ENCODE measurements at regions not wholly inside any gene's neighbourhood (a gene's known extent, or its start where the extent isn't known, plus 50 kb on each side); places are given as distances from the start of the nearest gene placed in this dataset.

DNA sequence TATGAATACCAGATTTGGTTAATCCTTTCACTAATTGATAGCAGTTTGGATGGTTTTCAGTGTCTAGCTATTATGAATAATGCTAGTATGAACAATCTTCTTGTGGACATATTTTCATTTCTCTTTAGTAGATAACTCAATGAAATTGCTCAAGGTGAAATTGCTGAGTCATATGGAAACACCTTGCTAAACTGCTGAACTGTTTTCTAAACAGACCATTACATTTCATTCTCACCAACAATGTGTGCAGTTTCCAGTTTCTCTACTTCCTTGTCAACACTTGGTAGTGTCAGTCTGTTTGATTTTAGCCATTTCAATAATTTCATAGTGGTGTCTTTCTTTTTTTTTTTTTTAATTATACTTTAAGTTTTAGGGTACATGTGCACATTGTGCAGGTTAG, 250.0 kb downstream of the HRH4 start:
- TF ChIP-seq, protein P1, sequence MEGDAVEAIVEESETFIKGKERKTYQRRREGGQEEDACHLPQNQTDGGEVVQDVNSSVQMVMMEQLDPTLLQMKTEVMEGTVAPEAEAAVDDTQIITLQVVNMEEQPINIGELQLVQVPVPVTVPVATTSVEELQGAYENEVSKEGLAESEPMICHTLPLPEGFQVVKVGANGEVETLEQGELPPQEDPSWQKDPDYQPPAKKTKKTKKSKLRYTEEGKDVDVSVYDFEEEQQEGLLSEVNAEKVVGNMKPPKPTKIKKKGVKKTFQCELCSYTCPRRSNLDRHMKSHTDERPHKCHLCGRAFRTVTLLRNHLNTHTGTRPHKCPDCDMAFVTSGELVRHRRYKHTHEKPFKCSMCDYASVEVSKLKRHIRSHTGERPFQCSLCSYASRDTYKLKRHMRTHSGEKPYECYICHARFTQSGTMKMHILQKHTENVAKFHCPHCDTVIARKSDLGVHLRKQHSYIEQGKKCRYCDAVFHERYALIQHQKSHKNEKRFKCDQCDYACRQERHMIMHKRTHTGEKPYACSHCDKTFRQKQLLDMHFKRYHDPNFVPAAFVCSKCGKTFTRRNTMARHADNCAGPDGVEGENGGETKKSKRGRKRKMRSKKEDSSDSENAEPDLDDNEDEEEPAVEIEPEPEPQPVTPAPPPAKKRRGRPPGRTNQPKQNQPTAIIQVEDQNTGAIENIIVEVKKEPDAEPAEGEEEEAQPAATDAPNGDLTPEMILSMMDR (IDR thresholded peaks at IDR 0.05) = no peak
- Histone ChIP-seq H3K4me1 (ENCODE audit: control insufficient read depth in 1 of 2, low read depth in 2 of 2) (no peaks in the 10 kb centered on the region), H3K27me3 (replicated peaks; ENCODE audit: insufficient read depth) (no peaks in the 10 kb centered on the region), H3K4me3 (no peak overlapping the region), H3K36me3 (no peaks in the 10 kb centered on the region), H3K9me3 (no peaks in the 10 kb centered on the region), H3K27ac (no peak overlapping the region)
- ATAC-seq (ENCODE audit: insufficient number of reproducible peaks, low FRiP score, low read depth) (no peak), DNase-seq (ENCODE audit: low spot score) (no peak)

- H3K27me3 ChIP-seq (replicated peaks; ENCODE audit: insufficient read depth) = no peaks in the 10 kb centered on the region
- no peaks in the 10 kb centered on the region for H3K9me3 ChIP-seq
- H3K36me3 ChIP-seq = no peaks in the 10 kb centered on the region
- no peak overlapping the region for H3K27ac ChIP-seq
- TF ChIP-seq, protein P1 (IDR thresholded peaks at IDR 0.05) = no peak
- H3K4me3 ChIP-seq = no peak overlapping the region
- ATAC-seq (ENCODE audit: insufficient number of reproducible peaks, low FRiP score, low read depth) = no peak
- DNase-seq (ENCODE audit: low spot score) = no peak
- no peaks in the 10 kb centered on the region for H3K4me1 ChIP-seq (ENCODE audit: control insufficient read depth in 1 of 2, low read depth in 2 of 2)
These were observed 259.4 kb downstream of the HRH4 start for GRCh38 chr18:24719791-24720190.

DNA sequence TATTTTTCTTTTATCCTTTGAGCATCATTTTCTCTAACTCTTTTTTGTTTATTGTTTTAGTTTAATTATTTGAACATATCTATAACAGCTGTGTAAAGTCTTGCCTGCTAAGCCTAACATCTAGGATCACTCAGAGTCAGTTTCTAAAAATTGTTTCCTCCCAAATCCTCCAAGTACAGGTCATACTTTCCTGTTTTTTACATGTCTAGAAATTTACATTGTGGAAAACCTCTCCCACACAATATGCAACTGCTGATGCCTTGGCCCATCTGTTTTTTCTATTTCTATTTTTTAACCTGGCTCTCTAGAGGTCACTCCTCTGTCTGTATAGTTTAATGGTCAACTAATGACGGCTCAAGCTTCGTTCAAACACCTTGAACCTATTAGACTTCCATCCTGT, 261.0 kb downstream of the HRH4 start:
- DNase-seq (ENCODE audit: low spot score) (no peak), ATAC-seq (ENCODE audit: insufficient number of reproducible peaks, low FRiP score, low read depth) (no peak)
- no peaks in the 10 kb centered on the region for H3K4me1 ChIP-seq (ENCODE audit: control insufficient read depth in 1 of 2, low read depth in 2 of 2)
- H3K27me3 ChIP-seq (replicated peaks; ENCODE audit: insufficient read depth) = no peaks in the 10 kb centered on the region
- H3K9me3 ChIP-seq = no peaks in the 10 kb centered on the region
- TF ChIP-seq, protein P1 (IDR thresholded peaks at IDR 0.05) = no peak
- H3K27ac ChIP-seq = no peak overlapping the region
- H3K4me3 ChIP-seq = no peak overlapping the region
- no peaks in the 10 kb centered on the region for H3K36me3 ChIP-seq

GRCh38 chr18:24725644-24726415, 265.4 kb downstream of the HRH4 start:
- DNase-seq (ENCODE audit: low spot score) (no peak), ATAC-seq (ENCODE audit: insufficient number of reproducible peaks, low FRiP score, low read depth) (no peak)
- Histone ChIP-seq H3K27me3 (replicated peaks; ENCODE audit: insufficient read depth) (no peaks in the 10 kb centered on the region), H3K9me3 (no peaks in the 10 kb centered on the region), H3K36me3 (no peaks in the 10 kb centered on the region), H3K4me3 (no peak overlapping the region), H3K4me1 (ENCODE audit: control insufficient read depth in 1 of 2, low read depth in 2 of 2) (no peaks in the 10 kb centered on the region), H3K27ac (no peak overlapping the region)
- TF ChIP-seq, protein P1 (IDR thresholded peaks at IDR 0.05) = no peak

DNA sequence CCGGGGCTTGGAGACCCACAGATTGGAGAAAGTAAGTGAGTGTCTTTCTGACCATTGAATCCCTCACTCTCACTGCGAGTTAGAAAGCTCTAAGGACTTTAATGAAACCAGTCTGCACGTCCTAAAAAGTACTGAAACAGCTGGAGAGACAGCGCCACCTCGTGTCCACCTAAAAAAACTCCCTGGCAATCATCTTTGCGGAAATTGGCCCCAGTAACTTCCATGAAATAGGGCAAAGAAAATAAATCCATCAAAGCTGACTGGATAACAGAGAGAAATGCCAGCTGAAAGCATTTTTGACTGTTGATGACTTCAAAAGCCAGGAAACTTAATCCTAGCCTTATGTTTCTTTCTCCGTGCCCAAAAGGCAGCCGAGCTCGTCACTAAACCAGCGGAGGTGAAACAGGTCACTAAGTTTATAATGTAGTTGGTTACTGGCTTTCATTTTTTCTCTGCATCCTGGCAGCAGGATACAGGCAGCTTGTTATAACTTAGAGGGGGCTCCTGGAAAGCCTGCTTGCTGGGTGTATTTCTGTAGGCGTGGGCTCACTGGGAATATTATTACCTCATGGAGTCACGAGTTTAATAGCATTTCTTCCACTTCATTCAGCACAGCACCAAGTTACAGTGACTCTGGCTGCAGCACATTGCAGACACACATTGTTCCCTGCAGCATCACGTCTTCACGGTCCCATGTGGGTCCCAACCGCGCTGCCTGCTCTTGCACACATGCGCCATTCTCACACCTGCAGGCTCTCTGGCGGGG, 266.5 kb downstream of the HRH4 start:
- H3K4me3 ChIP-seq = peak overlapping the region; percentile 68
- no peak overlapping the region for H3K27ac ChIP-seq
- TF ChIP-seq, protein P1 (IDR thresholded peaks at IDR 0.05) = peak; percentile 79
- no peaks in the 10 kb centered on the region for H3K27me3 ChIP-seq (replicated peaks; ENCODE audit: insufficient read depth)
- no peaks in the 10 kb centered on the region for H3K9me3 ChIP-seq
- ATAC-seq (ENCODE audit: insufficient number of reproducible peaks, low FRiP score, low read depth) (peak; percentile 66), DNase-seq (ENCODE audit: low spot score) (no peak)
- no peaks in the 10 kb centered on the region for H3K4me1 ChIP-seq (ENCODE audit: control insufficient read depth in 1 of 2, low read depth in 2 of 2)
- H3K36me3 ChIP-seq = no peaks in the 10 kb centered on the region

Measured in thoracic aorta (tissue), 2 donors.